HFFc6 (cell line): ENCODE measurements at regions not wholly inside any gene's neighbourhood (a gene's known extent, or its start where the extent isn't known, plus 50 kb on each side); places are given as distances from the start of the nearest gene placed in this dataset.

Source experiments
- DNase-seq: peaks from one replicate; pipeline ENCODE4 v3.0.0-alpha.2; 2018
- H3K27ac Mint-ChIP-seq: 2 replicates; pipeline ENCODE4 v1.8.0; 2020; ENCODE audit warnings: mild to moderate bottlenecking, mixed read lengths
- H3K27me3 Mint-ChIP-seq: 2 replicates; pipeline ENCODE4 v1.8.0; 2021; ENCODE audit warnings: mild to moderate bottlenecking, moderate library complexity, mixed read lengths; ENCODE audit not compliant: insufficient read depth
- H3K36me3 Mint-ChIP-seq: 2 replicates; pipeline ENCODE4 v1.8.0; 2021; ENCODE audit warnings: low read depth, mixed read lengths
- H3K4me1 Mint-ChIP-seq: 2 replicates; pipeline ENCODE4 v1.8.0; 2020; ENCODE audit warnings: low read depth, mixed read lengths
- H3K4me3 Mint-ChIP-seq: 2 replicates; pipeline ENCODE4 v1.8.0; 2020; ENCODE audit warnings: mild to moderate bottlenecking, moderate library complexity, mixed read lengths
- H3K9me3 Mint-ChIP-seq: 2 replicates; pipeline ENCODE4 v1.8.0; 2020; ENCODE audit warnings: mild to moderate bottlenecking, mixed read lengths
- TF ChIP-seq, protein P1 (sequence below): fragments of 200-600 bp; sonication (generic); IDR thresholded peaks from 2 replicates; pipeline ENCODE4 v1.5.0; 2021; ENCODE audit warnings: antibody characterized with exemption, mild to moderate bottlenecking

- no peak overlapping the region for H3K4me3 Mint-ChIP-seq
- peaks cover 8% of the 10 kb centered on the region; the same call in 1 of the 2 replicates for H3K4me1 Mint-ChIP-seq
- peaks cover 3% of the 10 kb centered on the region for H3K27me3 Mint-ChIP-seq
- no peaks in the 10 kb centered on the region for H3K36me3 Mint-ChIP-seq
- no peak overlapping the region for H3K27ac Mint-ChIP-seq
- peaks cover 9% of the 10 kb centered on the region; the same call in 1 of the 2 replicates for H3K9me3 Mint-ChIP-seq
- DNase-seq = no peak
- TF ChIP-seq, protein P1, sequence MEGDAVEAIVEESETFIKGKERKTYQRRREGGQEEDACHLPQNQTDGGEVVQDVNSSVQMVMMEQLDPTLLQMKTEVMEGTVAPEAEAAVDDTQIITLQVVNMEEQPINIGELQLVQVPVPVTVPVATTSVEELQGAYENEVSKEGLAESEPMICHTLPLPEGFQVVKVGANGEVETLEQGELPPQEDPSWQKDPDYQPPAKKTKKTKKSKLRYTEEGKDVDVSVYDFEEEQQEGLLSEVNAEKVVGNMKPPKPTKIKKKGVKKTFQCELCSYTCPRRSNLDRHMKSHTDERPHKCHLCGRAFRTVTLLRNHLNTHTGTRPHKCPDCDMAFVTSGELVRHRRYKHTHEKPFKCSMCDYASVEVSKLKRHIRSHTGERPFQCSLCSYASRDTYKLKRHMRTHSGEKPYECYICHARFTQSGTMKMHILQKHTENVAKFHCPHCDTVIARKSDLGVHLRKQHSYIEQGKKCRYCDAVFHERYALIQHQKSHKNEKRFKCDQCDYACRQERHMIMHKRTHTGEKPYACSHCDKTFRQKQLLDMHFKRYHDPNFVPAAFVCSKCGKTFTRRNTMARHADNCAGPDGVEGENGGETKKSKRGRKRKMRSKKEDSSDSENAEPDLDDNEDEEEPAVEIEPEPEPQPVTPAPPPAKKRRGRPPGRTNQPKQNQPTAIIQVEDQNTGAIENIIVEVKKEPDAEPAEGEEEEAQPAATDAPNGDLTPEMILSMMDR = no peak
These were observed 52.7 kb upstream of the FRMD1 start for GRCh38 chr6:168131464-168132415.

DNA sequence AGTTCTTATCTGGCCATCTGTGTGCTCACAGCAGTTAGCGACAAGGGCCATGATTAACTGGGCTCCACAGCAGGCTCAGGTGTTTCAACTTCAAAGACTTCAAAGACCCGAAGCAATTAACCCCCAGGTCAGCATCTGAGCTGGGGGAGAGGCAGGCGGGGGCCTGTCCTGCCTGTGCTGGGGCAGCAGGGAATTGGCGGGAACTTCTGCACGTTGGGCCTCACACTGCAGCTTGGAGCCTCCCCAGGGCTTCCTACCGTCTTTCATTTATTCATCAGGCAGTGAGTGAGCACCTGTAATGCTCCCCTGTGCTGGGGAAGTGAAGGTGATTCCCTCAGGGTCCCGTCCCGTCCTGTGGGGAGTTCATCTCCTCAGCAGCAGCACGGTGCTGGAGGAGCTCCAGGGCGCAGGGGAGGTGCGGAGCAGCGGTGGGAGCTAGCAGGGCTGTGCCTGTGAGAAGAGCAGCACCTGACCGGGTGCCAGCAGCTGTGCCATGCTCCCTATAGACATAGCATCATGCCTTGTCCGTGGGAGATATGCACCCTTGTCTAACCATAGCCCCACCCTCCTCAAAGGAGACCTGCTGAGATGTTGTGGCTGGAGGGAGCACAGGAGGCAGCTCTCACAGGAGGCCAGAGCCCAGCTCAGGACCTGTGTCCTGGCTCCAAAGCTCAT lies 51.8 kb upstream of the FRMD1 start:
- peaks cover 3% of the 10 kb centered on the region for H3K27me3 Mint-ChIP-seq
- H3K9me3 Mint-ChIP-seq = peaks cover 16% of the 10 kb centered on the region
- no peak overlapping the region for H3K27ac Mint-ChIP-seq
- no peak for DNase-seq
- TF ChIP-seq, protein P1 = no peak
- 0 out of 2 replicates have a peak, but pooled peaks cover 5% of the 10 kb centered on the region for H3K36me3 Mint-ChIP-seq
- H3K4me1 Mint-ChIP-seq = peaks cover 8% of the 10 kb centered on the region; the same call in 1 of the 2 replicates
- H3K4me3 Mint-ChIP-seq = no peak overlapping the region

- TF ChIP-seq, protein P1 = no peak
- peaks cover 6% of the 10 kb centered on the region for H3K27me3 Mint-ChIP-seq
- no peak for DNase-seq
- 0 out of 2 replicates have a peak, but pooled peaks cover 5% of the 10 kb centered on the region for H3K36me3 Mint-ChIP-seq
- H3K4me1 Mint-ChIP-seq = peaks cover 8% of the 10 kb centered on the region; the same call in 1 of the 2 replicates
- no peak overlapping the region for H3K27ac Mint-ChIP-seq
- peaks cover 16% of the 10 kb centered on the region for H3K9me3 Mint-ChIP-seq
- H3K4me3 Mint-ChIP-seq = no peak overlapping the region
These were observed 51.2 kb upstream of the FRMD1 start for GRCh38 chr6:168130168-168130696.

GRCh38 chr6:168129292-168130167 lies 50.5 kb upstream of the FRMD1 start:
- peaks cover 8% of the 10 kb centered on the region; the same call in 1 of the 2 replicates for H3K4me1 Mint-ChIP-seq
- no peak overlapping the region for H3K4me3 Mint-ChIP-seq
- 0 out of 2 replicates have a peak, but pooled peaks cover 5% of the 10 kb centered on the region for H3K36me3 Mint-ChIP-seq
- H3K27me3 Mint-ChIP-seq = peaks cover 6% of the 10 kb centered on the region
- TF ChIP-seq, protein P1 = no peak
- no peak overlapping the region for H3K27ac Mint-ChIP-seq
- DNase-seq = no peak
- peaks cover 16% of the 10 kb centered on the region for H3K9me3 Mint-ChIP-seq
